ENCODE measurements at regions not wholly inside any gene's neighbourhood (a gene's known extent, or its start where the extent isn't known, plus 50 kb on each side); places are given as distances from the start of the nearest gene placed in this dataset.

- TF ChIP-seq CREB1 (IDR thresholded peaks at IDR 0.05; ENCODE audit: low read depth): no peak
- TF ChIP-seq, protein P1, sequence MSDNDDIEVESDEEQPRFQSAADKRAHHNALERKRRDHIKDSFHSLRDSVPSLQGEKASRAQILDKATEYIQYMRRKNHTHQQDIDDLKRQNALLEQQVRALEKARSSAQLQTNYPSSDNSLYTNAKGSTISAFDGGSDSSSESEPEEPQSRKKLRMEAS (IDR thresholded peaks at IDR 0.05): no peak
- TF ChIP-seq NFIC (IDR thresholded peaks at IDR 0.05): no peak
- TF ChIP-seq CEBPB (IDR thresholded peaks at IDR 0.05): no peak
These were observed 391.9 kb downstream of the DMRT2 start for GRCh38 chr9:1442105-1442504.
